ENCODE measurements at regions not wholly inside any gene's neighbourhood (a gene's known extent, or its start where the extent isn't known, plus 50 kb on each side); places are given as distances from the start of the nearest gene placed in this dataset.

GRCh38 chr10:131700032-131700431, 200.8 kb upstream of the PPP2R2D start:
- DNase-seq (ENCODE audit: low read depth) = no peak
- no peak for TF ChIP-seq CTCF (IDR thresholded peaks at IDR 0.05; ENCODE audit: control insufficient read depth, insufficient read depth, low read depth, low read length, missing control alignments)
- no peak overlapping the region for H3K4me3 ChIP-seq (ENCODE audit: control insufficient read depth, low read depth, low read length)

GRCh38 chr10:131700506-131700905, 200.3 kb upstream of the PPP2R2D start:
- no peak for DNase-seq (ENCODE audit: low read depth)
- TF ChIP-seq CTCF (IDR thresholded peaks at IDR 0.05; ENCODE audit: control insufficient read depth, insufficient read depth, low read depth, low read length, missing control alignments) = no peak
- H3K4me3 ChIP-seq (ENCODE audit: control insufficient read depth, low read depth, low read length) = no peak overlapping the region

GRCh38 chr10:131701131-131701947, 199.5 kb upstream of the PPP2R2D start:
- H3K4me3 ChIP-seq (ENCODE audit: control insufficient read depth, low read depth, low read length) = no peak overlapping the region
- no peak for DNase-seq (ENCODE audit: low read depth)
- no peak for TF ChIP-seq CTCF (IDR thresholded peaks at IDR 0.05; ENCODE audit: control insufficient read depth, insufficient read depth, low read depth, low read length, missing control alignments)

DNA sequence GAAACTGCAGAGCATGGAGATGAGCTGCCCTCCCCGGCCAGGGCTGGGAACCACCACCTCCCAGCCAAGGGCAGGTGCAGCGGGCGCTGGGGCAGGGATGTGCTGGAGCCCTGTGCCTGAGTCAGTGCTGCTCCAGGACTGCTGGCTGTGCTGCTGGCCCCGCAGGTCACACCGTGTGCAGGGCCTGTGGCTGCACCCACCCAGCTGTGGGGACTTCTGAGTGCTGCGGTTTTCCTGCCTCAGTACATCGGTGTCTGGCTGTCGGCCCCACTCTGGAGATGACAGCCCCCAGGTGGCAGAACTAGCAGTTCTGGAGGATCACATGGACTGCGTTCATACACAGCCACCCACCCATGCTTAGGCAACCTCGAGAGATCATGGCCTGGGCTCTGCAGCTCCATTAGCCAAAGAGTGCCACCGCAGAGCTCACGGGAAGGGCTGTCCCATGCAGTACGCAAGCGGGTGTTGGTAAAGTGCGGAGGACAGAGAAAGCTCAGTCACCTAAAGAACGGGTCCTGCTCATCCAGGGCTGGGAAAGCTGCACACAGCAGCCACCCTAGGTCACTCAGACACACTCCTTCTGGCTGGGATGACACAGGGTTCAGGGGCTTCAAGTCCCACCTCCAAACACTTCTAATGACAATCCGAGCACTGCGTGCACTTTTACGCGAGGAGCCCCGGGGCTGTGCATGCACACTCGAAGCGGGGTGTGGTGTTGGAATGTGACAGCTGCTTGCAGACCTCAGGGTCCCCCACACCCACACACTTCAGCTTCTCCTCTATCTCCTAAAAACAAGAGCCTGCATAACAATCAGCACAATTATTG, 198.1 kb upstream of the PPP2R2D start:
- DNase-seq (ENCODE audit: low read depth) = no peak

DNA sequence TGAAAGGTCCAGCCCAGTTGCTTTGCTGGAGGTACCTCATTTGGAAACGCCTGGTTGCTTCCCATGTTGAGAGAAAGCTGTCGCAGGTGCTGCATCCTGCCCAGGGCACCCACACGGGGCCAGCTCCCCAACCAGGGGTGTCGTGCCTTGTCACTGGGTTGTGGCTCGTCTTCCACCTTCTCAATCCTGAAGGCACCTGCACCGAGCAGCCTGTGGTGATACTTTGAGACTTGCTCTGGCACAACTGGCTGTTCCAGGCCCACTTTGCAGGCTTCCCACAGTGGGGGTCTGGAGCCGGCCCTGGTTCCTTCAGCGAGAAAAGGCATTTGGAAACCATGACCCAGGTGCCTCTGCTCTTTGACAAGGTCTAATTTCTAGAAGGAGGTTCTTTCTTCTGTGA, 197.3 kb upstream of the PPP2R2D start:
- no peak for DNase-seq (ENCODE audit: low read depth)
- no peak overlapping the region for H3K4me3 ChIP-seq (ENCODE audit: control insufficient read depth, low read depth, low read length)
- TF ChIP-seq CTCF (IDR thresholded peaks at IDR 0.05; ENCODE audit: control insufficient read depth, insufficient read depth, low read depth, low read length, missing control alignments) = no peak

More for the DNA sequence above, 198.1 kb upstream of the PPP2R2D start:
- no peak overlapping the region for H3K4me3 ChIP-seq (ENCODE audit: control insufficient read depth, low read depth, low read length)
- no peak for TF ChIP-seq CTCF (IDR thresholded peaks at IDR 0.05; ENCODE audit: control insufficient read depth, insufficient read depth, low read depth, low read length, missing control alignments)

GRCh38 chr10:131703941-131704340, 196.9 kb upstream of the PPP2R2D start:
- no peak for TF ChIP-seq CTCF (IDR thresholded peaks at IDR 0.05; ENCODE audit: control insufficient read depth, insufficient read depth, low read depth, low read length, missing control alignments)
- no peak overlapping the region for H3K4me3 ChIP-seq (ENCODE audit: control insufficient read depth, low read depth, low read length)
- no peak for DNase-seq (ENCODE audit: low read depth)

Measured in AG09309 (cell line).